ENCODE measurements at regions not wholly inside any gene's neighbourhood (a gene's known extent, or its start where the extent isn't known, plus 50 kb on each side); places are given as distances from the start of the nearest gene placed in this dataset.

- no peak for DNase-seq (ENCODE audit: low read depth in 2 of 2)
Measured at GRCh38 chr6:160899671-160900430, 91.7 kb upstream of the MAP3K4 start.

- DNase-seq (ENCODE audit: low read depth in 2 of 2) = no peak
Measured at GRCh38 chr6:160911949-160912348, 79.6 kb upstream of the MAP3K4 start.

GRCh38 chr6:160912411-160912810, 79.2 kb upstream of the MAP3K4 start:
- DNase-seq (ENCODE audit: low read depth in 2 of 2) = no peak

GRCh38 chr6:160917572-160917971, 74.0 kb upstream of the MAP3K4 start:
- no peak for DNase-seq (ENCODE audit: low read depth in 2 of 2)

- DNase-seq (ENCODE audit: low read depth in 2 of 2) = no peak
Measured at GRCh38 chr6:160919723-160920440, 71.7 kb upstream of the MAP3K4 start.

GRCh38 chr6:160921095-160921494, 70.5 kb upstream of the MAP3K4 start:
- DNase-seq (ENCODE audit: low read depth in 2 of 2) = no peak

GRCh38 chr6:160926281-160927276, 65.0 kb upstream of the MAP3K4 start:
- no peak for DNase-seq (ENCODE audit: low read depth in 2 of 2)

- no peak for DNase-seq (ENCODE audit: low read depth in 2 of 2)
Measured at GRCh38 chr6:160927416-160927815, 64.2 kb upstream of the MAP3K4 start.

GRCh38 chr6:160929361-160929760, 62.2 kb upstream of the MAP3K4 start:
- DNase-seq (ENCODE audit: low read depth in 2 of 2) = no peak

GRCh38 chr6:160929831-160930230, 61.7 kb upstream of the MAP3K4 start:
- DNase-seq (ENCODE audit: low read depth in 2 of 2) = no peak

GRCh38 chr6:160930547-160931377, 60.8 kb upstream of the MAP3K4 start:
- peak; percentile 50 to 52 for DNase-seq (ENCODE audit: low read depth in 2 of 2)

- no peak for DNase-seq (ENCODE audit: low read depth in 2 of 2)
Measured at GRCh38 chr6:160931378-160932310, 59.9 kb upstream of the MAP3K4 start.

- DNase-seq (ENCODE audit: low read depth in 2 of 2) = no peak
Measured at GRCh38 chr6:160933256-160933655, 58.3 kb upstream of the MAP3K4 start.

GRCh38 chr6:160934157-160934556, 57.4 kb upstream of the MAP3K4 start:
- DNase-seq (ENCODE audit: low read depth in 2 of 2) = no peak

GRCh38 chr6:160940197-160940596, 51.4 kb upstream of the MAP3K4 start:
- DNase-seq (ENCODE audit: low read depth in 2 of 2) = no peak
